ENCODE measurements at regions not wholly inside any gene's neighbourhood (a gene's known extent, or its start where the extent isn't known, plus 50 kb on each side); places are given as distances from the start of the nearest gene placed in this dataset.

GRCh38 chr4:10369517-10369916, 87.7 kb downstream of the ZNF518B start:
- Mint-ChIP-seq H3K9me3 (no peaks in the 10 kb centered on the region; a peak in 1 of 5 replicates), H3K27ac (no peak overlapping the region), H3K4me1 (peaks cover 12% of the 10 kb centered on the region in 2 experiments), H3K27me3 (ENCODE audit: low read depth) (peaks cover 12% of the 10 kb centered on the region), H3K36me3 (ENCODE audit: insufficient read depth in 1 of 3, low read depth in 3 of 3) (no peaks in the 10 kb centered on the region; a peak in 1 of 7 replicates), H3K4me3 (no peak overlapping the region)
- Histone ChIP-seq H2BK15ac (ENCODE audit: low read depth, low read length) (no peak overlapping the region), H3T11ph (ENCODE audit: low read length) (no peak overlapping the region), H4K5ac (ENCODE audit: insufficient read length, low read depth, low read length) (no peak overlapping the region), H3K14ac (ENCODE audit: insufficient read depth, low read length) (no peak overlapping the region), H3K56ac (ENCODE audit: insufficient read length, low read depth, low read length) (no peak overlapping the region), H4K91ac (ENCODE audit: insufficient read length, low read depth, low read length) (no peak overlapping the region), H3K9ac (ENCODE audit: extremely low read depth, insufficient read length, low read length) (no peak overlapping the region), H3K27ac (ENCODE audit: insufficient read length, low read depth, low read length) (no peak overlapping the region), H2BK5ac (ENCODE audit: insufficient read length, low read length) (no peak overlapping the region), H3K4me1 (ENCODE audit: insufficient read depth, low read length) (no peaks in the 10 kb centered on the region; the same call in 1 of the 2 replicates), H2AFZ (ENCODE audit: low read length) (no peak overlapping the region), H2BK120ac (ENCODE audit: low read depth, low read length, poor library complexity, severe bottlenecking) (no peak overlapping the region), H3K4ac (ENCODE audit: low read depth, low read length) (no peak overlapping the region), H2AK5ac (ENCODE audit: insufficient read length, low read length) (no peak overlapping the region), H4K20me1 (ENCODE audit: control insufficient read depth, insufficient read depth, insufficient read length) (no peaks in the 10 kb centered on the region), H3K23ac (ENCODE audit: insufficient read length, low read depth, low read length) (no peak overlapping the region), H3K79me1 (ENCODE audit: insufficient read depth, low read depth, low read length, poor library complexity, severe bottlenecking) (no peaks in the 10 kb centered on the region), H4K8ac (replicated peaks; ENCODE audit: insufficient read length, low read depth, low read length) (no peak overlapping the region), H3K18ac (ENCODE audit: insufficient read length, low read depth, low read length) (no peak overlapping the region), H2BK20ac (ENCODE audit: low read depth, low read length, poor library complexity, severe bottlenecking) (no peak overlapping the region), H3K27me3 (ENCODE audit: insufficient read depth, low read length) (no peaks in the 10 kb centered on the region), H3K23me2 (ENCODE audit: insufficient read length, low read depth, low read length, poor library complexity, severe bottlenecking) (no peaks in the 10 kb centered on the region), H2BK12ac (ENCODE audit: insufficient read length, low read depth, low read length) (no peak overlapping the region), H3K4me2 (ENCODE audit: insufficient read depth, insufficient read length, low read length) (no peak overlapping the region), H3K79me2 (ENCODE audit: insufficient read depth, low read length) (no peaks in the 10 kb centered on the region), H3K9me3 (ENCODE audit: control insufficient read depth, low read depth, low read length) (no peaks in the 10 kb centered on the region)
- DNase-seq: no peak
- no CpG with 5 or more reads among the region's 2 CpGs for WGBS (ENCODE audit: extremely low coverage, insufficient read length, low lambda C conversion rate)
- TF ChIP-seq CTCF (conservative IDR thresholded peaks at IDR 0.05): no peak
